ENCODE measurements at regions not wholly inside any gene's neighbourhood (a gene's known extent, or its start where the extent isn't known, plus 50 kb on each side); places are given as distances from the start of the nearest gene placed in this dataset.
A peak's percentile ranks its signal among the peaks of the same experiment; 100 is the strongest.

DNA sequence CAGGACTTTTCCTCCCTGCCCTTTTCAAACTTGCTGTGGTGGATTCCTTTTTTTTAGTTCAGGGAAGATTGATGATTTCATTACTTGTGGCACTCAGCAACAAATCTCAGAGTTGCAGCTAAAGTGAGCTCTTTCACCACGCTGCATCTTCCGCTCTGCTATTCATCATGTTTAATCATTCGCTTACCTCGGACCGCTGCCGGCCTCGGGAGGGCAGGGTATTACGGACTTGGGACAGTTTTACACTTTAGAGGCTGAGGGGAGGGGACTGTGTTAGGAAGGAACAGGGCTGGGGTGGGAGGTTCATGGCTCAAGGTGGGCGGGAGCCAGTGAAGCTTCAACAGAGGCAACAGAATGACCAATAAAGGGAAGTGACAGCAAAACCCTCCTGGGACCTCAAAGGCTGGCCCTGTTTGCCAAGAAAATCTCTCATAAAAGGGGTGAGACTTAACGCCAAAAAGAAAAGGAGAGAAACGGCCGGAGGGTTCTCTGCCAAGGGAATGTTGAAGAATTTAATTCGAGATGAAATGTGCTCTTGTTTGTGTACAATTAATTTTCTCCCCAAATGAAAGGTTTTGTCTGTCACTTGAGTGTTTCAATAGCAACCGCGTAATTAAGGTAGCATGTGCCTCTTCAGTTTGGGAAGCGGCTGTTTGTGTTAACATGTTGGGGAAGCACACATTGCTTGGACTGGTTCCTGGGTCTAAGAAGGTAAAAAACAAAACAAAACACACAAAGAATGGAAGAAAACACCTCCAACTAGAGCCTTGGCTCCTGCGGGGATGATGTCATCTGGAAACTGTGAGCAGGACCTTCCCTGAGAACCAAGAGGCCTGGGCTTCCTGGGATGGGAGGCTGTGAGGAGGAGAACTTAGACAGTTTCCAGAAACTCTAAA, 72.5 kb upstream of the SULF2 start (continued):
- peak; percentile 59 for TF ChIP-seq MEF2B (IDR thresholded peaks at IDR 0.05; ENCODE audit: partially characterized antibody, poor library complexity, severe bottlenecking)
- TF ChIP-seq PAX5 (IDR thresholded peaks at IDR 0.05; ENCODE audit: borderline replicate concordance, low read depth, low read length), result no peak
- TF ChIP-seq ZSCAN29 (IDR thresholded peaks at IDR 0.05), result no peak
- no peak for TF ChIP-seq BHLHE40 (IDR thresholded peaks at IDR 0.05; ENCODE audit: borderline replicate concordance in 1 of 2, low read depth in 2 of 2, low read length in 1 of 2)
- no peak for TF ChIP-seq RBBP5 (conservative IDR thresholded peaks at IDR 0.05)
- TF ChIP-seq NFYA (IDR thresholded peaks at IDR 0.05; ENCODE audit: borderline replicate concordance, low read depth, low read length), result no peak
- TF ChIP-seq ZNF384 (IDR thresholded peaks at IDR 0.05; ENCODE audit: borderline replicate concordance, low read depth, low read length), result no peak
- no peak for TF ChIP-seq ZBED1 (IDR thresholded peaks at IDR 0.05; ENCODE audit: borderline replicate concordance)
- no peak for TF ChIP-seq SIN3A (IDR thresholded peaks at IDR 0.05; ENCODE audit: low read depth, low read length)
- TF ChIP-seq IKZF2 (IDR thresholded peaks at IDR 0.05), result no peak
- no peak for TF ChIP-seq ZNF687 (IDR thresholded peaks at IDR 0.05)
- TF ChIP-seq SRF (IDR thresholded peaks at IDR 0.05; ENCODE audit: low read depth in 2 of 2, low read length in 2 of 2), result no peak
- no peak for TF ChIP-seq SMAD1 (IDR thresholded peaks at IDR 0.05; ENCODE audit: low read depth, partially characterized antibody)
- no peak for TF ChIP-seq POLR2A (IDR thresholded peaks at IDR 0.05; ENCODE audit: low read depth, low read length)
- TF ChIP-seq, protein P1, sequence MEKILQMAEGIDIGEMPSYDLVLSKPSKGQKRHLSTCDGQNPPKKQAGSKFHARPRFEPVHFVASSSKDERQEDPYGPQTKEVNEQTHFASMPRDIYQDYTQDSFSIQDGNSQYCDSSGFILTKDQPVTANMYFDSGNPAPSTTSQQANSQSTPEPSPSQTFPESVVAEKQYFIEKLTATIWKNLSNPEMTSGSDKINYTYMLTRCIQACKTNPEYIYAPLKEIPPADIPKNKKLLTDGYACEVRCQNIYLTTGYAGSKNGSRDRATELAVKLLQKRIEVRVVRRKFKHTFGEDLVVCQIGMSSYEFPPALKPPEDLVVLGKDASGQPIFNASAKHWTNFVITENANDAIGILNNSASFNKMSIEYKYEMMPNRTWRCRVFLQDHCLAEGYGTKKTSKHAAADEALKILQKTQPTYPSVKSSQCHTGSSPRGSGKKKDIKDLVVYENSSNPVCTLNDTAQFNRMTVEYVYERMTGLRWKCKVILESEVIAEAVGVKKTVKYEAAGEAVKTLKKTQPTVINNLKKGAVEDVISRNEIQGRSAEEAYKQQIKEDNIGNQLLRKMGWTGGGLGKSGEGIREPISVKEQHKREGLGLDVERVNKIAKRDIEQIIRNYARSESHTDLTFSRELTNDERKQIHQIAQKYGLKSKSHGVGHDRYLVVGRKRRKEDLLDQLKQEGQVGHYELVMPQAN (conservative IDR thresholded peaks at IDR 0.05), result no peak
- peak; percentile 44 for TF ChIP-seq EED (IDR thresholded peaks at IDR 0.05; ENCODE audit: low read depth)
- no peak for TF ChIP-seq BRCA1 (IDR thresholded peaks at IDR 0.05; ENCODE audit: low read depth, low read length)
- no peak for TF ChIP-seq NR2C1 (IDR thresholded peaks at IDR 0.05)
- TF ChIP-seq SPI1 (IDR thresholded peaks at IDR 0.05; ENCODE audit: borderline replicate concordance, insufficient read depth, low read depth, low read length), result peak; percentile 77; the same call in 1 of the 2 replicates
- TF ChIP-seq ZNF592 (IDR thresholded peaks at IDR 0.05), result no peak
